ENCODE measurements at regions not wholly inside any gene's neighbourhood (a gene's known extent, or its start where the extent isn't known, plus 50 kb on each side); places are given as distances from the start of the nearest gene placed in this dataset.
"Not testable (repeated sequence)": the region's sequence is repeated elsewhere in the genome, so short reads cannot be mapped to it uniquely, and the experiment has no call there.

- no peak for ATAC-seq
- no peak for DNase-seq (ENCODE audit: low spot score)
- intact Hi-C loops (cut with DNase I): no loop called here
Observed at GRCh38 chr1:29921741-29922140, 685.4 kb downstream of the PTPRU start.

- DNase-seq (ENCODE audit: low spot score) (no peak), ATAC-seq (no peak)
- intact Hi-C loops (cut with DNase I): no loop called here
Observed at GRCh38 chr1:29920784-29921183, 684.5 kb downstream of the PTPRU start.

- ATAC-seq (no peak), DNase-seq (ENCODE audit: low spot score) (no peak)
- intact Hi-C loops (cut with DNase I): no loop called here
Observed at GRCh38 chr1:29920316-29920715, 684.0 kb downstream of the PTPRU start.

- ATAC-seq; DNase-seq (ENCODE audit: low spot score); intact Hi-C loops (cut with DNase I): not testable (repeated sequence)
Observed at GRCh38 chr1:29919041-29919440, 682.7 kb downstream of the PTPRU start.

GRCh38 chr1:29916656-29917369 is 680.5 kb downstream of the PTPRU start:
- intact Hi-C loops (cut with DNase I): no loop called here
- no peak for DNase-seq (ENCODE audit: low spot score)
- no peak for ATAC-seq

- intact Hi-C loops (cut with DNase I): no loop called here
- no peak for DNase-seq (ENCODE audit: low spot score)
- ATAC-seq: no peak
Observed at GRCh38 chr1:29914936-29915335, 678.6 kb downstream of the PTPRU start.

GRCh38 chr1:29912425-29912824 is 676.1 kb downstream of the PTPRU start:
- intact Hi-C loops (cut with DNase I): no loop called here
- ATAC-seq: no peak
- DNase-seq (ENCODE audit: low spot score): no peak

- ATAC-seq: no peak
- intact Hi-C loops (cut with DNase I): no loop called here
- DNase-seq (ENCODE audit: low spot score): no peak
Observed at GRCh38 chr1:29909962-29910361, 673.6 kb downstream of the PTPRU start.

- ATAC-seq (no peak), DNase-seq (ENCODE audit: low spot score) (no peak)
- intact Hi-C loops (cut with DNase I): no loop called here
Observed at GRCh38 chr1:29907596-29907995, 671.3 kb downstream of the PTPRU start.

- intact Hi-C loops (cut with DNase I): no loop called here
- DNase-seq (ENCODE audit: low spot score) (no peak), ATAC-seq (no peak)
Observed at GRCh38 chr1:29906927-29907326, 670.6 kb downstream of the PTPRU start.

GRCh38 chr1:29903548-29904166 is 667.3 kb downstream of the PTPRU start:
- ATAC-seq: no peak
- intact Hi-C loops (cut with DNase I): no loop called here
- no peak for DNase-seq (ENCODE audit: low spot score)

GRCh38 chr1:29901624-29902325 is 665.5 kb downstream of the PTPRU start:
- DNase-seq (ENCODE audit: low spot score) (no peak), ATAC-seq (no peak)
- intact Hi-C loops (cut with DNase I): no loop called here

GRCh38 chr1:29900712-29901111 is 664.4 kb downstream of the PTPRU start:
- ATAC-seq: no peak
- intact Hi-C loops (cut with DNase I): no loop called here
- no peak for DNase-seq (ENCODE audit: low spot score)

- intact Hi-C loops (cut with DNase I): no loop called here
Observed at GRCh38 chr1:29900104-29900679, 663.9 kb downstream of the PTPRU start.

GRCh38 chr1:29896791-29897714 is 660.7 kb downstream of the PTPRU start:
- DNase-seq (ENCODE audit: low spot score) (peak; percentile 18), ATAC-seq (no peak)
- intact Hi-C loops (cut with DNase I): no loop called here

More at GRCh38 chr1:29900104-29900679, 663.9 kb downstream of the PTPRU start:
- ATAC-seq: no peak
- no peak for DNase-seq (ENCODE audit: low spot score)

GRCh38 chr1:29896300-29896699 is 660.0 kb downstream of the PTPRU start:
- intact Hi-C loops (cut with DNase I): no loop called here
- DNase-seq (ENCODE audit: low spot score): peak; percentile 1
- no peak for ATAC-seq

GRCh38 chr1:29895201-29895600 is 658.9 kb downstream of the PTPRU start:
- peak; percentile 30 for DNase-seq (ENCODE audit: low spot score)
- no peak for ATAC-seq
- intact Hi-C loops (cut with DNase I): no loop called here

- intact Hi-C loops (cut with DNase I): no loop called here
- DNase-seq (ENCODE audit: low spot score): no peak
- ATAC-seq: no peak
Observed at GRCh38 chr1:29894311-29894710, 658.0 kb downstream of the PTPRU start.

- intact Hi-C loops (cut with DNase I): no loop called here
- ATAC-seq (no peak), DNase-seq (ENCODE audit: low spot score) (no peak)
Observed at GRCh38 chr1:29893806-29894205, 657.5 kb downstream of the PTPRU start.

All from sciatic nerve (tissue), 2 donors.